ENCODE measurements at regions not wholly inside any gene's neighbourhood (a gene's known extent, or its start where the extent isn't known, plus 50 kb on each side); places are given as distances from the start of the nearest gene placed in this dataset.

DNA sequence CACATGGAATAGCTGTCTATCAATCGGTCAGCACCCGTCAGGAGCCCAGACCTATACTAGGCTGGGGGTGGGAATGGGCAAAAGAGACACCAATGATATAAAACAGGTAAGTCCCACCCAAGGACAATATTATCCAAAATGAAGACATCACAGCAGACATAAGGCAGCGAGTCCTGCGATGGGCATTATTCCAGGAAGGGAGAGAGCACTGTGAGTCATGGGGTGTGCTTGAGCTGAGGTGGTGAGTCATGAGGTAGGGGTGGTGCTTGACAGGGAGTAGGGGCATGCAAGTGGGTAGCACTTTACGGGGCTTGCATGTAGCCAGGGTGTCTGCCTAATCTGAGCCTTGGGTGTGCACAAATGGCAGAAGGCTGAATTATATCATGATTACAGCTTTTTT, 605.0 kb upstream of the CADM1 start:
- no peak for TF ChIP-seq TAF1 (IDR thresholded peaks at IDR 0.05; ENCODE audit: low read depth)
- TF ChIP-seq MXI1 (conservative IDR thresholded peaks at IDR 0.05; ENCODE audit: poor library complexity, severe bottlenecking), result no peak
- TF ChIP-seq, protein P1, sequence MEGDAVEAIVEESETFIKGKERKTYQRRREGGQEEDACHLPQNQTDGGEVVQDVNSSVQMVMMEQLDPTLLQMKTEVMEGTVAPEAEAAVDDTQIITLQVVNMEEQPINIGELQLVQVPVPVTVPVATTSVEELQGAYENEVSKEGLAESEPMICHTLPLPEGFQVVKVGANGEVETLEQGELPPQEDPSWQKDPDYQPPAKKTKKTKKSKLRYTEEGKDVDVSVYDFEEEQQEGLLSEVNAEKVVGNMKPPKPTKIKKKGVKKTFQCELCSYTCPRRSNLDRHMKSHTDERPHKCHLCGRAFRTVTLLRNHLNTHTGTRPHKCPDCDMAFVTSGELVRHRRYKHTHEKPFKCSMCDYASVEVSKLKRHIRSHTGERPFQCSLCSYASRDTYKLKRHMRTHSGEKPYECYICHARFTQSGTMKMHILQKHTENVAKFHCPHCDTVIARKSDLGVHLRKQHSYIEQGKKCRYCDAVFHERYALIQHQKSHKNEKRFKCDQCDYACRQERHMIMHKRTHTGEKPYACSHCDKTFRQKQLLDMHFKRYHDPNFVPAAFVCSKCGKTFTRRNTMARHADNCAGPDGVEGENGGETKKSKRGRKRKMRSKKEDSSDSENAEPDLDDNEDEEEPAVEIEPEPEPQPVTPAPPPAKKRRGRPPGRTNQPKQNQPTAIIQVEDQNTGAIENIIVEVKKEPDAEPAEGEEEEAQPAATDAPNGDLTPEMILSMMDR (IDR thresholded peaks at IDR 0.05; ENCODE audit: poor library complexity, severe bottlenecking), result no peak
- no peak for TF ChIP-seq EZH2 (IDR thresholded peaks at IDR 0.05; ENCODE audit: borderline replicate concordance, insufficient read depth, low read length, poor library complexity, severe bottlenecking)
- no peak for TF ChIP-seq EP300 (conservative IDR thresholded peaks at IDR 0.05; ENCODE audit: poor library complexity, severe bottlenecking)
- TF ChIP-seq POLR2AphosphoS5 (IDR thresholded peaks at IDR 0.05), result no peak
- TF ChIP-seq, protein P2, sequence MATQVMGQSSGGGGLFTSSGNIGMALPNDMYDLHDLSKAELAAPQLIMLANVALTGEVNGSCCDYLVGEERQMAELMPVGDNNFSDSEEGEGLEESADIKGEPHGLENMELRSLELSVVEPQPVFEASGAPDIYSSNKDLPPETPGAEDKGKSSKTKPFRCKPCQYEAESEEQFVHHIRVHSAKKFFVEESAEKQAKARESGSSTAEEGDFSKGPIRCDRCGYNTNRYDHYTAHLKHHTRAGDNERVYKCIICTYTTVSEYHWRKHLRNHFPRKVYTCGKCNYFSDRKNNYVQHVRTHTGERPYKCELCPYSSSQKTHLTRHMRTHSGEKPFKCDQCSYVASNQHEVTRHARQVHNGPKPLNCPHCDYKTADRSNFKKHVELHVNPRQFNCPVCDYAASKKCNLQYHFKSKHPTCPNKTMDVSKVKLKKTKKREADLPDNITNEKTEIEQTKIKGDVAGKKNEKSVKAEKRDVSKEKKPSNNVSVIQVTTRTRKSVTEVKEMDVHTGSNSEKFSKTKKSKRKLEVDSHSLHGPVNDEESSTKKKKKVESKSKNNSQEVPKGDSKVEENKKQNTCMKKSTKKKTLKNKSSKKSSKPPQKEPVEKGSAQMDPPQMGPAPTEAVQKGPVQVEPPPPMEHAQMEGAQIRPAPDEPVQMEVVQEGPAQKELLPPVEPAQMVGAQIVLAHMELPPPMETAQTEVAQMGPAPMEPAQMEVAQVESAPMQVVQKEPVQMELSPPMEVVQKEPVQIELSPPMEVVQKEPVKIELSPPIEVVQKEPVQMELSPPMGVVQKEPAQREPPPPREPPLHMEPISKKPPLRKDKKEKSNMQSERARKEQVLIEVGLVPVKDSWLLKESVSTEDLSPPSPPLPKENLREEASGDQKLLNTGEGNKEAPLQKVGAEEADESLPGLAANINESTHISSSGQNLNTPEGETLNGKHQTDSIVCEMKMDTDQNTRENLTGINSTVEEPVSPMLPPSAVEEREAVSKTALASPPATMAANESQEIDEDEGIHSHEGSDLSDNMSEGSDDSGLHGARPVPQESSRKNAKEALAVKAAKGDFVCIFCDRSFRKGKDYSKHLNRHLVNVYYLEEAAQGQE (IDR thresholded peaks at IDR 0.05; ENCODE audit: borderline replicate concordance), result no peak
- no peak for TF ChIP-seq RAD21 (conservative IDR thresholded peaks at IDR 0.05)
- no peak for TF ChIP-seq SMC3 (conservative IDR thresholded peaks at IDR 0.05; ENCODE audit: poor library complexity)
- Histone ChIP-seq H3K9me2 (ENCODE audit: insufficient read depth, low read length) (no peaks in the 10 kb centered on the region), H3K4me2 (ENCODE audit: low read length) (no peak overlapping the region), H3K27ac (ENCODE audit: low read length) (no peak overlapping the region), H3K9ac (ENCODE audit: low read length) (no peak overlapping the region), H2AFZ (ENCODE audit: low read depth, low read length) (no peak overlapping the region), H3K27me3 (ENCODE audit: insufficient read depth, low read depth, low read length) (no peaks in the 10 kb centered on the region), H3K79me2 (replicated peaks; ENCODE audit: insufficient read depth, low read length) (no peaks in the 10 kb centered on the region), H3K9me3 (ENCODE audit: low read length) (no peaks in the 10 kb centered on the region), H4K20me1 (ENCODE audit: insufficient read depth) (no peaks in the 10 kb centered on the region), H3K4me3 (ENCODE audit: low read length) (no peak overlapping the region), H3K36me3 (ENCODE audit: insufficient read depth, low read length) (no peaks in the 10 kb centered on the region), H3F3A (ENCODE audit: insufficient read depth, low read length, poor library complexity, severe bottlenecking) (no peaks in the 10 kb centered on the region)

DNA sequence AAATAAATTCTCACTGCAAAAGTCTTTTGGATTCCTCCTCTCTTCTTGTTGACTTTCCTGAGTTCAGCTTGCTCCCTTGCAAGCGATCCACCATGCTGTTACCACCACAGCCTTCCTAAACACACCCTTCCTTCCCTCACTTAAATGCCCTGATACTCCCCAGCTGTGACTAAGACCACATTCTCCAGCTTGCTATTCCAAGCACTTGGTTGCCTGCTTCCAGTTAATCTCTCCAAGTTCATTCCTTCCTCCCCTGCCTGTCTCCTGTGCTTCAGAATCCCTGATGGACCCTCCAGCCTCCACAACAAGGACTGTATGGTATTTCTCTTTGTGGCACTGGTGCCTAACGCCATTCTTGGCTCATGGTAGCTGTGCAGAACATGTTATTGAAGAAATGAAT, 603.9 kb upstream of the CADM1 start:
- no peaks in the 10 kb centered on the region for H3K9me3 ChIP-seq (ENCODE audit: low read length)
- no peak overlapping the region for H3K4me3 ChIP-seq (ENCODE audit: low read length)
- H3K36me3 ChIP-seq (ENCODE audit: insufficient read depth, low read length), result no peaks in the 10 kb centered on the region
- H3K9me2 ChIP-seq (ENCODE audit: insufficient read depth, low read length), result no peaks in the 10 kb centered on the region
- TF ChIP-seq, protein P1 (IDR thresholded peaks at IDR 0.05; ENCODE audit: poor library complexity, severe bottlenecking), result no peak
- TF ChIP-seq TAF1 (IDR thresholded peaks at IDR 0.05; ENCODE audit: low read depth), result no peak
- TF ChIP-seq, protein P2 (IDR thresholded peaks at IDR 0.05; ENCODE audit: borderline replicate concordance), result no peak
- no peak for TF ChIP-seq POLR2AphosphoS5 (IDR thresholded peaks at IDR 0.05)
- TF ChIP-seq RAD21 (conservative IDR thresholded peaks at IDR 0.05), result no peak
- no peak for TF ChIP-seq MXI1 (conservative IDR thresholded peaks at IDR 0.05; ENCODE audit: poor library complexity, severe bottlenecking)
- TF ChIP-seq EP300 (conservative IDR thresholded peaks at IDR 0.05; ENCODE audit: poor library complexity, severe bottlenecking), result no peak
- no peak for TF ChIP-seq SMC3 (conservative IDR thresholded peaks at IDR 0.05; ENCODE audit: poor library complexity)
- TF ChIP-seq EZH2 (IDR thresholded peaks at IDR 0.05; ENCODE audit: borderline replicate concordance, insufficient read depth, low read length, poor library complexity, severe bottlenecking), result no peak
- H3K4me2 ChIP-seq (ENCODE audit: low read length), result no peak overlapping the region
- no peak overlapping the region for H3K27ac ChIP-seq (ENCODE audit: low read length)
- no peak overlapping the region for H2AFZ ChIP-seq (ENCODE audit: low read depth, low read length)
- H4K20me1 ChIP-seq (ENCODE audit: insufficient read depth), result no peaks in the 10 kb centered on the region
- H3K79me2 ChIP-seq (replicated peaks; ENCODE audit: insufficient read depth, low read length), result no peaks in the 10 kb centered on the region
- no peaks in the 10 kb centered on the region for H3F3A ChIP-seq (ENCODE audit: insufficient read depth, low read length, poor library complexity, severe bottlenecking)
- no peaks in the 10 kb centered on the region for H3K27me3 ChIP-seq (ENCODE audit: insufficient read depth, low read depth, low read length)
- H3K9ac ChIP-seq (ENCODE audit: low read length), result no peak overlapping the region

All from neural cell (in vitro differentiated cells).